Kidney (tissue), 13 donors: ENCODE measurements at regions not wholly inside any gene's neighbourhood (a gene's known extent, or its start where the extent isn't known, plus 50 kb on each side); places are given as distances from the start of the nearest gene placed in this dataset.

ENCODE experiments used
- DNase-seq, 5 donors: peaks; one replicate each; pipeline ENCODE4 v3.0.0-alpha.2; 2013 to 2020
- FAIRE-seq: peaks from 2 replicates; lab custom pipeline; 2012; peaks lifted over from hg19 to GRCh38; lab: Jason Lieb, UNC
- H3K27ac ChIP-seq, 2 donors: one replicate each; pipeline ENCODE4 v1.7.0; 2013; ENCODE audit warnings: low read depth in 2 of 2, low read length in 2 of 2, inconsistent platforms in 1 of 2
- H3K27me3 ChIP-seq: one replicate; pipeline ENCODE4 v1.7.1; 2013; ENCODE audit warnings: low read length, inconsistent platforms; ENCODE audit not compliant: control insufficient read depth, insufficient read depth
- H3K36me3 ChIP-seq, 3 donors: one replicate each; pipeline versions ENCODE4 v1.7.0 to v1.7.1; 2013; ENCODE audit warnings: low read length in 3 of 3, control low read depth in 1 of 3, inconsistent platforms in 1 of 3; ENCODE audit not compliant: insufficient read depth in 3 of 3, control insufficient read depth in 2 of 3
- H3K4me1 ChIP-seq, 3 donors: one replicate each; pipeline versions ENCODE4 v1.7.0 to v1.7.1; 2013; ENCODE audit warnings: low read length in 3 of 3, inconsistent platforms in 1 of 3, low read depth in 1 of 3; ENCODE audit not compliant: control insufficient read depth in 2 of 3, insufficient read depth in 2 of 3
- H3K4me3 ChIP-seq, 3 donors: one replicate each; pipeline versions ENCODE4 v1.7.0 to v1.8.1; 2013; ENCODE audit warnings: low read length in 3 of 3, control low read depth in 1 of 3, inconsistent platforms in 1 of 3
- H3K9ac ChIP-seq, 3 donors: one replicate each; pipeline versions ENCODE4 v1.7.0 to v1.7.1; 2013; ENCODE audit warnings: low read length in 3 of 3, control low read depth in 1 of 3, inconsistent platforms in 1 of 3
- H3K9me3 ChIP-seq, 3 donors: one replicate each; pipeline versions ENCODE4 v1.7.0 to v1.7.1; 2013; ENCODE audit warnings: low read length in 3 of 3, control low read depth in 1 of 3, inconsistent platforms in 1 of 3; ENCODE audit not compliant: control insufficient read depth in 2 of 3, insufficient read depth in 1 of 3
- intact Hi-C: fragments of 100-400 bp; cut with DNase I; formaldehyde crosslinking; loops from one replicate; pipeline ENCODE4 v1.11.1; 2022
- TF ChIP-seq, protein P1 (sequence below): IDR thresholded peaks from 3 replicates; pipeline ENCODE4 v1.5.1; 2012; ENCODE audit warnings: mild to moderate bottlenecking, moderate library complexity, borderline replicate concordance; ENCODE audit not compliant: insufficient read depth; ENCODE audit errors: extremely low read depth
- donor health status: control.
- donor health status: control.
- donor health status: control.
- donor health status: control.
- donor health status: control.
- donor health status: DM: yes; HTN: yes; CAD: no.
- donor health status: Normal renal cell carcinoma (clear cell type).

GRCh38 chr6:141848029-141848890 lies 284.5 kb upstream of the GJE1 start:
- FAIRE-seq (no peak), DNase-seq (no peak)
- Histone ChIP-seq H3K27me3 (no peaks in the 10 kb centered on the region), H3K27ac (no peak overlapping the region), H3K36me3 (no peaks in the 10 kb centered on the region), H3K9ac (no peak overlapping the region), H3K4me3 (no peak overlapping the region), H3K9me3 (no peaks in the 10 kb centered on the region), H3K4me1 (no peaks in the 10 kb centered on the region)
- TF ChIP-seq, protein P1, sequence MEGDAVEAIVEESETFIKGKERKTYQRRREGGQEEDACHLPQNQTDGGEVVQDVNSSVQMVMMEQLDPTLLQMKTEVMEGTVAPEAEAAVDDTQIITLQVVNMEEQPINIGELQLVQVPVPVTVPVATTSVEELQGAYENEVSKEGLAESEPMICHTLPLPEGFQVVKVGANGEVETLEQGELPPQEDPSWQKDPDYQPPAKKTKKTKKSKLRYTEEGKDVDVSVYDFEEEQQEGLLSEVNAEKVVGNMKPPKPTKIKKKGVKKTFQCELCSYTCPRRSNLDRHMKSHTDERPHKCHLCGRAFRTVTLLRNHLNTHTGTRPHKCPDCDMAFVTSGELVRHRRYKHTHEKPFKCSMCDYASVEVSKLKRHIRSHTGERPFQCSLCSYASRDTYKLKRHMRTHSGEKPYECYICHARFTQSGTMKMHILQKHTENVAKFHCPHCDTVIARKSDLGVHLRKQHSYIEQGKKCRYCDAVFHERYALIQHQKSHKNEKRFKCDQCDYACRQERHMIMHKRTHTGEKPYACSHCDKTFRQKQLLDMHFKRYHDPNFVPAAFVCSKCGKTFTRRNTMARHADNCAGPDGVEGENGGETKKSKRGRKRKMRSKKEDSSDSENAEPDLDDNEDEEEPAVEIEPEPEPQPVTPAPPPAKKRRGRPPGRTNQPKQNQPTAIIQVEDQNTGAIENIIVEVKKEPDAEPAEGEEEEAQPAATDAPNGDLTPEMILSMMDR: no peak
- intact Hi-C loops: no loop called here

DNA sequence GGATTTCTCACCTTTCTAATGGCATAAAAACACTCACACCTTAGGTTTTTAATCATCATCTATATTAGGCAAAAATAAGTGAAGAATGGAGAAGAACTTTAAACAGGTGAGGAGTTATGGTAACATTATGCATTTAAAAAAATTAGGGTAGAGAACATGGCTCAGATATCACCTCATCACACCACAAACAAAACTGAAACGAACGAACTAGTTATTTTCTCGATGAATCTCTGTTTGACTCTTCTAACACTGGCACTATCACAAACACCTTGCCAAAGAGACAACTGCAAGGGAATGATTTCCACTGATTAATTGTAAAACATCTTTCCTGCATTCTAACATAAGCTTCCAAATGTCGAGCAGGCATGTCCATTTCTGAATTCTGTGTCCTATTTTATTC lies 286.1 kb upstream of the GJE1 start:
- intact Hi-C loops: no loop called here
- H3K4me3 ChIP-seq: no peak overlapping the region
- H3K36me3 ChIP-seq: no peaks in the 10 kb centered on the region
- H3K27ac ChIP-seq: no peak overlapping the region
- FAIRE-seq (no peak), DNase-seq (no peak)
- H3K27me3 ChIP-seq: no peaks in the 10 kb centered on the region
- TF ChIP-seq, protein P1: no peak
- no peak overlapping the region for H3K9ac ChIP-seq
- H3K4me1 ChIP-seq: no peaks in the 10 kb centered on the region
- no peaks in the 10 kb centered on the region for H3K9me3 ChIP-seq

DNA sequence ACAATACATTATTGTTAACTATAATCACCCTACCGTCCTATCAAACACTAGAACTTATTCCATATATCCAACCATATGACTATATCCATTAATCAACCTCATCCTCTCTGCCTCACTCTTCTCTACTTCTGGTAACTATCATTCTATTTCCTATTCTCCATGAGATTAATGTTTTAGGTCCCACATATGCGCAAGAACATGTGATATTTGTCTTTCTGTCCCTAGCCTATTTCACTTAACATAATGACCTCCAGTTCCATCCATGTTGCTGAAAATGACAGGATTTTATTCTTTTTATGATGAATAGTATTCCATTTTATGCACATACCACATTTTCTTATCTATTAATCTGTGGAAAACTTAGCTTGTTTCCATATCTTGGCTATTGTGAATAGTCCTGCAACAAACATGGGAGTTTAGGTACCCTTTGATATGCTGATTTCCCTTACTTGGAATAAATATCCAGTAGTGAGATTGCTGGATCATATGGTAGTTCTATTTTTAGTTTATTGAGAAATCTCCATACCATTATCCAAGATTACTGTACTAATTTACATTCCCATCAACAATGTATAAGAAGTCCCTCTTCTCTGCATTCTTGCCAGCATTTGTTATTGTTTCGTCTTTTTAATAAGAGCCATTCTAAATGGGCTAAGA lies 289.4 kb upstream of the GJE1 start:
- Histone ChIP-seq H3K4me1 (no peaks in the 10 kb centered on the region), H3K36me3 (no peaks in the 10 kb centered on the region), H3K27me3 (no peaks in the 10 kb centered on the region), H3K27ac (no peak overlapping the region), H3K9ac (no peak overlapping the region), H3K4me3 (no peak overlapping the region), H3K9me3 (no peaks in the 10 kb centered on the region)
- TF ChIP-seq, protein P1: no peak
- FAIRE-seq (no peak), DNase-seq (no peak)
- intact Hi-C loops: no loop called here
